Heart right ventricle (tissue), 16 donors: ENCODE measurements at regions not wholly inside any gene's neighbourhood (a gene's known extent, or its start where the extent isn't known, plus 50 kb on each side); places are given as distances from the start of the nearest gene placed in this dataset.

Experiments
- ATAC-seq, 8 donors: fragments of 200-7000 bp; cut with Tn5 transposase; one replicate each; pipeline ENCODE4 v1.9.1; 2020; ENCODE audit warnings: mild to moderate bottlenecking in 8 of 8, moderate library complexity in 8 of 8, moderate number of reproducible peaks in 1 of 8
- DNase-seq, 2 donors: peaks; one replicate each; pipeline ENCODE4 v3.0.0-alpha.2; 2020
- H3K27ac ChIP-seq, 10 donors: fragments of 200-600 bp; sonication (generic) in 2 of 10; one replicate each; pipeline versions ENCODE4 v1.5.0 to v1.8.0; 2020 to 2022; ENCODE audit warnings: mild to moderate bottlenecking in 3 of 10
- H3K27me3 ChIP-seq, 7 donors: fragments of 200-600 bp; one replicate each; pipeline ENCODE4 v1.8.0; 2021 to 2022; ENCODE audit warnings: mild to moderate bottlenecking in 2 of 7
- H3K36me3 ChIP-seq, 9 donors: fragments of 200-600 bp; sonication (generic) in 1 of 9; one replicate each; pipeline versions ENCODE4 v1.5.0 to v1.8.0; 2020 to 2022; ENCODE audit warnings: mild to moderate bottlenecking in 2 of 9
- H3K4me1 ChIP-seq, 9 donors: fragments of 200-600 bp; sonication (generic) in 1 of 9; one replicate each; pipeline versions ENCODE4 v1.5.0 to v1.8.0; 2020 to 2022; ENCODE audit warnings: mild to moderate bottlenecking in 4 of 9
- H3K4me3 ChIP-seq, 10 donors: fragments of 200-600 bp; sonication (generic) in 2 of 10; one replicate each; pipeline versions ENCODE4 v1.5.0 to v1.8.0; 2020 to 2022; ENCODE audit warnings: mild to moderate bottlenecking in 7 of 10, moderate library complexity in 2 of 10
- H3K9me3 ChIP-seq, 11 donors: fragments of 200-600 bp in 10 of 11; sonication (generic) in 2 of 11; one replicate each; pipeline versions ENCODE4 v1.5.0 to v1.8.0; 2013 to 2022; ENCODE audit warnings: mild to moderate bottlenecking in 2 of 11, control low read depth in 1 of 11, moderate library complexity in 1 of 11
- WGBS, 2 donors: extraction: QIAGEN DNeasy Blood & Tissue Kit; methylation state at CpG; one replicate each; pipeline ENCODE4 v1.1.7; 2013; ENCODE audit warnings: inconsistent platforms in 1 of 2; 5-methylcytosine and 5-hydroxymethylcytosine counted together
- intact Hi-C, 10 donors: fragments of 100-400 bp; cut with DNase I; formaldehyde crosslinking; loops; one replicate each; pipeline versions ENCODE4 v1.11.1 to v1.14.2; 2022
- TF ChIP-seq, protein P1 (sequence below), 9 donors: fragments of 200-600 bp; sonication (generic) in 2 of 9; IDR thresholded peaks; one replicate each; pipeline versions ENCODE4 v1.5.0 to v1.8.0; 2021 to 2022; ENCODE audit warnings: antibody characterized with exemption in 9 of 9, mild to moderate bottlenecking in 5 of 9, moderate library complexity in 1 of 9
- donor health status: Arrhythmogenic right ventricular cardiomyopathy.
- donor health status: ischemic (EF 13 %, LVEDD 7.1; RV severe dilation, severe dysfunction).
- donor health status: healthy with polysubstance abuse.
- donor health status: DM: no; HTN: yes; CAD: no.
- donor health status: DM: no; HTN: no; CAD: no.
- donor health status: ischemic (EF 25% LVEDD 6.9; RV normal size, moderate dysfunction).
- donor health status: ischemic (EF 25% LVEDD 5.7; RV mildly dilated, moderate dysfunction).
- donor health status: healthy.
- donor health status: DM: yes; HTN: yes; CAD: no.
- donor health status: Ischemic cardiomyopathy.
- donor health status: ischemic (EF 35%, LVEDD 5.7; RV mildly dilated, moderate dysfunction).
- donor health status: nonischemic (EF 11% LVEDD 7.7; RV severe dilation, severe dysfunction).
- donor health status: DM: yes; HTN: yes; CAD: no.
- donor health status: PGD.
- donor health status: ischemic (EF 29% LVEDD 5.4; RV normal size, mild dysfunction).
- donor health status: nonischemic (EF 23%, LVEDD 6.1; RV moderate dilation, normal function).

DNA sequence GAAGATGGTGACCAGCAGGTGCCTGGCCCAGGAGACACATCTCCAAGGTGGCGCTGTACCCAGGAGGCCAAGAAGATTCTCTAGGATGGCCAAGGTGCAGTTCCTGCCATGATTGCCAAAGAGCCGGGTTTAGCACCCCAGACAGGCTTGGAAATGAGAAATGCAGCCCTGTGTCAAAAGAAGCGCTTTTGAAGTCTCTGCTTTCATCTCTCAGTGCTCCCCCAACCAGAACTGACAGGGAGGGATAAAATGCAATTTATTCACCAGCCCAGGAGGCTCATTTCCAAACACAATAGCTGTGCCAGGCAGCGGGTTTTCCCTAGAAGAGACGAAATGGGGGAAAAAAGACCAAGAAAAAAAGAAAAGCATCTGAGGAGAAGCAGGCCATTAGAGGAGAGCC, 195.9 kb upstream of the NCAM1 start:
- no peak for ATAC-seq
- Histone ChIP-seq H3K4me3 (no peak overlapping the region), H3K36me3 (no peaks in the 10 kb centered on the region), H3K27ac (no peak overlapping the region), H3K27me3 (peaks cover 0 to 2% (median 0%) of the 10 kb centered on the region in 7 donors), H3K4me1 (peaks cover 0 to 25% (median 8%) of the 10 kb centered on the region in 9 donors), H3K9me3 (no peaks in the 10 kb centered on the region)
- TF ChIP-seq, protein P1, sequence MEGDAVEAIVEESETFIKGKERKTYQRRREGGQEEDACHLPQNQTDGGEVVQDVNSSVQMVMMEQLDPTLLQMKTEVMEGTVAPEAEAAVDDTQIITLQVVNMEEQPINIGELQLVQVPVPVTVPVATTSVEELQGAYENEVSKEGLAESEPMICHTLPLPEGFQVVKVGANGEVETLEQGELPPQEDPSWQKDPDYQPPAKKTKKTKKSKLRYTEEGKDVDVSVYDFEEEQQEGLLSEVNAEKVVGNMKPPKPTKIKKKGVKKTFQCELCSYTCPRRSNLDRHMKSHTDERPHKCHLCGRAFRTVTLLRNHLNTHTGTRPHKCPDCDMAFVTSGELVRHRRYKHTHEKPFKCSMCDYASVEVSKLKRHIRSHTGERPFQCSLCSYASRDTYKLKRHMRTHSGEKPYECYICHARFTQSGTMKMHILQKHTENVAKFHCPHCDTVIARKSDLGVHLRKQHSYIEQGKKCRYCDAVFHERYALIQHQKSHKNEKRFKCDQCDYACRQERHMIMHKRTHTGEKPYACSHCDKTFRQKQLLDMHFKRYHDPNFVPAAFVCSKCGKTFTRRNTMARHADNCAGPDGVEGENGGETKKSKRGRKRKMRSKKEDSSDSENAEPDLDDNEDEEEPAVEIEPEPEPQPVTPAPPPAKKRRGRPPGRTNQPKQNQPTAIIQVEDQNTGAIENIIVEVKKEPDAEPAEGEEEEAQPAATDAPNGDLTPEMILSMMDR (IDR thresholded peaks at IDR 0.05), result no peak
- no peak for DNase-seq
- intact Hi-C loops, result no loop called here
- 85 to 92% methylated on average over 5 of the region's 5 CpGs for WGBS, 2 donors

DNA sequence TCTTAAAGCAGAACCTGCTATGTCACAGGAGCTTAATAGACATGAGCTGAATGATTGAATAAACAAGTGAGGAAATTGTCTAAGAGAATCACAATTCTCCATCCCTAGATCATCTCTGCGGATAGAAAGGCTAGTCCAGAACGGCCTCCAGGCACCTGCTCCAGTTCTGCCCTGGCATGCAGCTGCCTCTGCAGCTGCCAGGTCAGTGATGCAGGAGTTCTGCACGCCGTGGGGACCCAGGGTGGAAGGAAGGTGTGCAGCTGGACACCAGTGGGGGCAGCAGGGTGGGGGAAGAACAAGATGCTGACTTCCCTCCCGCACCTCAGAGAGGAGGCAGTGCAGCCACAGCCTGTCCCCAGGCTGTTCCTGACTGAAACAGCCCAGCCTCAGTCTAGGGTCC, 192.1 kb upstream of the NCAM1 start:
- ATAC-seq (peak in 5 of 8 donors; percentile 16 to 34 (median 28)), DNase-seq (no peak)
- Histone ChIP-seq H3K36me3 (no peaks in the 10 kb centered on the region), H3K27me3 (peaks cover 0 to 5% (median 0%) of the 10 kb centered on the region in 7 donors), H3K4me3 (no peak overlapping the region), H3K9me3 (no peaks in the 10 kb centered on the region), H3K27ac (peak overlapping the region in 7 of 10 donors; percentile 25 to 74 (median 53)), H3K4me1 (peaks cover 0 to 18% (median 4%) of the 10 kb centered on the region in 9 donors)
- TF ChIP-seq, protein P1 (IDR thresholded peaks at IDR 0.05), result no peak
- WGBS, 2 donors, result 52 to 55% methylated on average over 5 of the region's 5 CpGs
- intact Hi-C loops, result no loop called here

DNA sequence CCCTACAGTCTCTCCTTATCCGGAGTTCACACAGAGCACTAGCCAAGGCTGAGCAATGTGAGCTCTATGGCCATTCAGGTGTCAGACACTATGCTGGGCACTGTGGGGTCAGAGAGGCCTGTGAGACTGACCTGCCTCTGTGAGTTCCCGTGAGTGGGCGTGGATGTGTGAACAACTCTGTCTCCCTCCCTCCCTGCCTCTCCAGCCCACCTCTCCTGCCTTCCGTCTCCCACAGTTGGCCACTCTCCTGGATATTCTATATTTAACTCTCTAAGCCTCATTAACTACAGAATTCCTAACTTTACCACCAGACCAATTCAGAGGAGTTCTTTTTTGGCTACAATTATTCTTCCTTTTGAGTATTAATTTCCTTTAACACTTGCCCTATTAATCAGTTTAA, 191.6 kb upstream of the NCAM1 start:
- no peaks in the 10 kb centered on the region for H3K36me3 ChIP-seq
- intact Hi-C loops, result no loop called here
- H3K9me3 ChIP-seq, result no peaks in the 10 kb centered on the region
- H3K4me3 ChIP-seq, result no peak overlapping the region
- H3K27ac ChIP-seq, result peak overlapping the region in 7 of 10 donors; percentile 25 to 74 (median 53)
- H3K4me1 ChIP-seq, result peaks cover 0 to 18% (median 4%) of the 10 kb centered on the region in 9 donors
- TF ChIP-seq, protein P1 (IDR thresholded peaks at IDR 0.05), result no peak
- H3K27me3 ChIP-seq, result peaks cover 0 to 5% (median 0%) of the 10 kb centered on the region in 7 donors
- ATAC-seq (peak in 7 of 8 donors; percentile 23 to 74 (median 59)), DNase-seq (no peak)
- WGBS, 2 donors, result 28 to 53% methylated on average over 4 of the region's 4 CpGs

DNA sequence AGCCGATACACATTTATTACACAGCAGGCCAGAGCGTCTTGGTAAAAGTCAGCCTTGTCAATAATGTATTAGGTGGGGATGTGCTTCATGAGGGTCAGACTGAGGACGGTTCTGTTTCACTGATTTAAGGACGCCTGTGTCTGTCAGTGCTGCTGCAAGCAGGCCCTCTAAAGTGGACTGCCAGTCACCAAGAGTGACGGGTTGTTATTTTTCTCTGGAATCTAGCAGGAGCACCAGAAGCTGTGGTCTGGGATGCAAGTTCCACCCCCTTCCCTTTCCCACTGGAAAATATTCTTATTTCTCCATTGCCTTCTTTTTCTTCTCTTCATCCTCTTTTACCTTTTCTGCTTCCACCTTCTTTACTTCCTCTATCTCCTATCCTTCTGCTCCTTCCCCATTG, 191.2 kb upstream of the NCAM1 start:
- Histone ChIP-seq H3K4me1 (peaks cover 0 to 18% (median 4%) of the 10 kb centered on the region in 9 donors), H3K4me3 (no peak overlapping the region), H3K27ac (peak overlapping the region in 7 of 10 donors; percentile 25 to 74 (median 53)), H3K36me3 (no peaks in the 10 kb centered on the region), H3K27me3 (peaks cover 0 to 5% (median 0%) of the 10 kb centered on the region in 7 donors), H3K9me3 (no peaks in the 10 kb centered on the region)
- WGBS, 2 donors, result 59 to 62% methylated on average over 5 of the region's 5 CpGs
- ATAC-seq, result no peak
- no peak for DNase-seq
- intact Hi-C loops, result loop anchor here in 1 of 10 donors (10.0 kb wide), 1 partner anchor 345 kb away; no protein-coding TSS in a partner anchor
- TF ChIP-seq, protein P1 (IDR thresholded peaks at IDR 0.05), result no peak
